MM.1S (cell line): ENCODE measurements at regions not wholly inside any gene's neighbourhood (a gene's known extent, or its start where the extent isn't known, plus 50 kb on each side); places are given as distances from the start of the nearest gene placed in this dataset.
"Not testable (repeated sequence)": the region's sequence is repeated elsewhere in the genome, so short reads cannot be mapped to it uniquely, and the experiment has no call there.

Experiments used
- CTCF ChIP-seq: fragments of 300-600 bp; sonication (generic); IDR thresholded peaks from 2 replicates; pipeline ENCODE4 v1.5.1; 2016; ENCODE audit warnings: antibody characterized with exemption, low read length, mixed read lengths
- EZH2 ChIP-seq: fragments of 300-600 bp; sonication (generic); optimal IDR thresholded peaks from 2 replicates; pipeline ENCODE3; 2017; ENCODE audit warnings: low read depth, mild to moderate bottlenecking, antibody characterized with exemption, low read length, mixed read lengths
- EZH2phosphoT487 ChIP-seq: fragments of 300-600 bp; sonication (generic); IDR thresholded peaks from 2 replicates; pipeline ENCODE4 v1.6.1; 2018; ENCODE audit warnings: antibody characterized with exemption, low read length

DNA sequence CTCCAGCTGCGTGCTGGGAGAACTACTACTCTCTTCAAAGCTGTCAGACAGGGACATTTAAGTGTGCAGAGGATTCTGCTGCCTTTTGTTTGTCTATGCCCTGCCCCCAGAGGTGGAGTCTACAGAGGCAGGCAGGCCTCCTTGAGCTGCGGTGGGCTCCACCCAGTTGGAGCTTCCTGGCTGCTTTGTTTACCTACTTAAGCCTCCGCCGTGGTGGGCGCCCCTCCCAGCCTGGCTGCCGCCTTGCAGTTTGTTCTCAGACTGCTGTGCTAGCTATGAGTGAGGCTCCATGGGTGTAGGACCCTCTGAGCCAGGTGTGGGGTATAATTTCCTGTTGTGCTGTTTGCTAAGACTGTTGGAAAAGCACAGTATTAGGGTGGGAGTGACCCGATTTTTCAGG, 49.9 kb upstream of the ABCD2 start:
- not testable (repeated sequence) for TF ChIP-seq CTCF, EZH2, EZH2phosphoT487
